NCI-H510A treated with DMSO at 0.1 percent for 48 hours (cell line): ENCODE measurements at regions not wholly inside any gene's neighbourhood (a gene's known extent, or its start where the extent isn't known, plus 50 kb on each side); places are given as distances from the start of the nearest gene placed in this dataset.
A peak's percentile ranks its signal among the peaks of the same experiment; 100 is the strongest.
"Not testable (repeated sequence)": the region's sequence is repeated elsewhere in the genome, so short reads cannot be mapped to it uniquely, and the experiment has no call there.

Experiments used
- DNase-seq: peaks from one replicate; lab custom pipeline; 2025; lab: John Stamatoyannopoulos, UW

- no peak for DNase-seq
Observed at GRCh38 chr5:147081311-147081764, 153.5 kb upstream of the STK32A start.

GRCh38 chr5:147084702-147085101, 150.1 kb upstream of the STK32A start:
- DNase-seq: no peak

GRCh38 chr5:147085409-147085808, 149.4 kb upstream of the STK32A start:
- no peak for DNase-seq

- DNase-seq: no peak
Observed at GRCh38 chr5:147092044-147092443, 142.8 kb upstream of the STK32A start.

GRCh38 chr5:147093138-147093537, 141.7 kb upstream of the STK32A start:
- no peak for DNase-seq

- DNase-seq: no peak
Observed at GRCh38 chr5:147095740-147096139, 139.1 kb upstream of the STK32A start.

- peak; percentile 63 for DNase-seq
Observed at GRCh38 chr5:147098233-147098790, 136.5 kb upstream of the STK32A start.

GRCh38 chr5:147101659-147102369, 133.0 kb upstream of the STK32A start:
- DNase-seq: no peak

- DNase-seq: no peak
Observed at GRCh38 chr5:147112899-147113298, 121.9 kb upstream of the STK32A start.

- DNase-seq: no peak
Observed at GRCh38 chr5:147113967-147114366, 120.9 kb upstream of the STK32A start.

- not testable (repeated sequence) for DNase-seq
Observed at GRCh38 chr5:147139759-147140158, 95.1 kb upstream of the STK32A start.

GRCh38 chr5:147140558-147140957, 94.3 kb upstream of the STK32A start:
- DNase-seq: peak; percentile 69

GRCh38 chr5:147141580-147141979, 93.2 kb upstream of the STK32A start:
- DNase-seq: not testable (repeated sequence)

- no peak for DNase-seq
Observed at GRCh38 chr5:147143215-147143614, 91.6 kb upstream of the STK32A start.

- no peak for DNase-seq
Observed at GRCh38 chr5:147145328-147145727, 89.5 kb upstream of the STK32A start.

- DNase-seq: no peak
Observed at GRCh38 chr5:147148715-147149114, 86.1 kb upstream of the STK32A start.

GRCh38 chr5:147152086-147152485, 82.7 kb upstream of the STK32A start:
- DNase-seq: no peak

- no peak for DNase-seq
Observed at GRCh38 chr5:147154809-147155208, 80.0 kb upstream of the STK32A start.

GRCh38 chr5:147156012-147156411, 78.8 kb upstream of the STK32A start:
- no peak for DNase-seq

- DNase-seq: no peak
Observed at GRCh38 chr5:147160902-147161700, 73.7 kb upstream of the STK32A start.

- DNase-seq: no peak
Observed at GRCh38 chr5:147162740-147163139, 72.1 kb upstream of the STK32A start.

- DNase-seq: no peak
Observed at GRCh38 chr5:147167529-147167928, 67.3 kb upstream of the STK32A start.
